Ovary (tissue), 3 donors: ENCODE measurements at regions not wholly inside any gene's neighbourhood (a gene's known extent, or its start where the extent isn't known, plus 50 kb on each side); places are given as distances from the start of the nearest gene placed in this dataset.

ENCODE experiments used
- CTCF ChIP-seq, 3 donors: fragments of 450-650 bp in 2 of 3; fragments of 200-600 bp in 1 of 3; IDR thresholded peaks; one replicate each; pipeline versions ENCODE4 v1.5.1 to v1.8.0; 2016 to 2022; ENCODE audit warnings: antibody characterized with exemption in 3 of 3, mild to moderate bottlenecking in 1 of 3
- EP300 ChIP-seq: sonication (generic); formaldehyde crosslinking; IDR thresholded peaks from one replicate; pipeline ENCODE4 v1.6.1; 2017; ENCODE audit warnings: antibody characterized with exemption
- POLR2A ChIP-seq: fragments of 450-650 bp; IDR thresholded peaks from one replicate; pipeline ENCODE4 v1.6.1; 2017; ENCODE audit warnings: antibody characterized with exemption, mild to moderate bottlenecking, moderate library complexity
- donor health status: DM: no; HTN: no; CAD: no.

- TF ChIP-seq CTCF (IDR thresholded peaks at IDR 0.05) (no peak), POLR2A (no peak), EP300 (no peak)
Measured at GRCh38 chr10:113379091-113379490, 173.8 kb upstream of the HABP2 start.
